Right lobe of liver (tissue), 4 donors: ENCODE measurements at regions not wholly inside any gene's neighbourhood (a gene's known extent, or its start where the extent isn't known, plus 50 kb on each side); places are given as distances from the start of the nearest gene placed in this dataset.

Experiments used
- POLR2A ChIP-seq: fragments of 450-650 bp; IDR thresholded peaks from one replicate; pipeline ENCODE4 v1.6.1; 2017; ENCODE audit warnings: antibody characterized with exemption, mild to moderate bottlenecking
- TF ChIP-seq, protein P1 (sequence below), 4 donors: fragments of 200-600 bp in 3 of 4; fragments of 450-650 bp in 1 of 4; IDR thresholded peaks; one replicate each; pipeline versions ENCODE4 v1.5.1 to v1.8.0; 2016 to 2022; ENCODE audit warnings: antibody characterized with exemption in 4 of 4, mild to moderate bottlenecking in 2 of 4
- donor health status: DM: no; HTN: no; CAD: no.
- donor health status: DM: no; HTN: no; CAD: no.
- donor health status: DM: no; HTN: yes; CAD: no.

- TF ChIP-seq, protein P1, sequence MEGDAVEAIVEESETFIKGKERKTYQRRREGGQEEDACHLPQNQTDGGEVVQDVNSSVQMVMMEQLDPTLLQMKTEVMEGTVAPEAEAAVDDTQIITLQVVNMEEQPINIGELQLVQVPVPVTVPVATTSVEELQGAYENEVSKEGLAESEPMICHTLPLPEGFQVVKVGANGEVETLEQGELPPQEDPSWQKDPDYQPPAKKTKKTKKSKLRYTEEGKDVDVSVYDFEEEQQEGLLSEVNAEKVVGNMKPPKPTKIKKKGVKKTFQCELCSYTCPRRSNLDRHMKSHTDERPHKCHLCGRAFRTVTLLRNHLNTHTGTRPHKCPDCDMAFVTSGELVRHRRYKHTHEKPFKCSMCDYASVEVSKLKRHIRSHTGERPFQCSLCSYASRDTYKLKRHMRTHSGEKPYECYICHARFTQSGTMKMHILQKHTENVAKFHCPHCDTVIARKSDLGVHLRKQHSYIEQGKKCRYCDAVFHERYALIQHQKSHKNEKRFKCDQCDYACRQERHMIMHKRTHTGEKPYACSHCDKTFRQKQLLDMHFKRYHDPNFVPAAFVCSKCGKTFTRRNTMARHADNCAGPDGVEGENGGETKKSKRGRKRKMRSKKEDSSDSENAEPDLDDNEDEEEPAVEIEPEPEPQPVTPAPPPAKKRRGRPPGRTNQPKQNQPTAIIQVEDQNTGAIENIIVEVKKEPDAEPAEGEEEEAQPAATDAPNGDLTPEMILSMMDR (IDR thresholded peaks at IDR 0.05): no peak
- no peak for TF ChIP-seq POLR2A
Measured at GRCh38 chr16:6206080-6206479, 1108.5 kb upstream of the EEF2KMT start.
